Kidney (tissue), 13 donors: ENCODE measurements at regions not wholly inside any gene's neighbourhood (a gene's known extent, or its start where the extent isn't known, plus 50 kb on each side); places are given as distances from the start of the nearest gene placed in this dataset.

ENCODE experiments used
- DNase-seq, 5 donors: peaks; one replicate each; pipeline ENCODE4 v3.0.0-alpha.2; 2013 to 2020
- FAIRE-seq: peaks from 2 replicates; lab custom pipeline; 2012; peaks lifted over from hg19 to GRCh38; lab: Jason Lieb, UNC
- H3K27ac ChIP-seq, 2 donors: one replicate each; pipeline ENCODE4 v1.7.0; 2013; ENCODE audit warnings: low read depth in 2 of 2, low read length in 2 of 2, inconsistent platforms in 1 of 2
- H3K27me3 ChIP-seq: one replicate; pipeline ENCODE4 v1.7.1; 2013; ENCODE audit warnings: low read length, inconsistent platforms; ENCODE audit not compliant: control insufficient read depth, insufficient read depth
- H3K36me3 ChIP-seq, 3 donors: one replicate each; pipeline versions ENCODE4 v1.7.0 to v1.7.1; 2013; ENCODE audit warnings: low read length in 3 of 3, control low read depth in 1 of 3, inconsistent platforms in 1 of 3; ENCODE audit not compliant: insufficient read depth in 3 of 3, control insufficient read depth in 2 of 3
- H3K4me1 ChIP-seq, 3 donors: one replicate each; pipeline versions ENCODE4 v1.7.0 to v1.7.1; 2013; ENCODE audit warnings: low read length in 3 of 3, inconsistent platforms in 1 of 3, low read depth in 1 of 3; ENCODE audit not compliant: control insufficient read depth in 2 of 3, insufficient read depth in 2 of 3
- H3K4me3 ChIP-seq, 3 donors: one replicate each; pipeline versions ENCODE4 v1.7.0 to v1.8.1; 2013; ENCODE audit warnings: low read length in 3 of 3, control low read depth in 1 of 3, inconsistent platforms in 1 of 3
- H3K9ac ChIP-seq, 3 donors: one replicate each; pipeline versions ENCODE4 v1.7.0 to v1.7.1; 2013; ENCODE audit warnings: low read length in 3 of 3, control low read depth in 1 of 3, inconsistent platforms in 1 of 3
- H3K9me3 ChIP-seq, 3 donors: one replicate each; pipeline versions ENCODE4 v1.7.0 to v1.7.1; 2013; ENCODE audit warnings: low read length in 3 of 3, control low read depth in 1 of 3, inconsistent platforms in 1 of 3; ENCODE audit not compliant: control insufficient read depth in 2 of 3, insufficient read depth in 1 of 3
- CTCF ChIP-seq: IDR thresholded peaks from 3 replicates; pipeline ENCODE4 v1.5.1; 2012; ENCODE audit warnings: mild to moderate bottlenecking, moderate library complexity, borderline replicate concordance; ENCODE audit not compliant: insufficient read depth; ENCODE audit errors: extremely low read depth
- intact Hi-C: fragments of 100-400 bp; cut with DNase I; formaldehyde crosslinking; loops from one replicate; pipeline ENCODE4 v1.11.1; 2022
- donor health status: control.
- donor health status: control.
- donor health status: control.
- donor health status: control.
- donor health status: control.
- donor health status: DM: yes; HTN: yes; CAD: no.
- donor health status: Normal renal cell carcinoma (clear cell type).

- FAIRE-seq (no peak), DNase-seq (no peak)
- intact Hi-C loops = no loop called here
- no peak for TF ChIP-seq CTCF
- H3K4me1 ChIP-seq = no peaks in the 10 kb centered on the region
- no peaks in the 10 kb centered on the region for H3K27me3 ChIP-seq
- no peak overlapping the region for H3K27ac ChIP-seq
- H3K9me3 ChIP-seq = no peaks in the 10 kb centered on the region
- H3K9ac ChIP-seq = no peak overlapping the region
- no peak overlapping the region for H3K4me3 ChIP-seq
- H3K36me3 ChIP-seq = no peaks in the 10 kb centered on the region
Observed at GRCh38 chr2:7933672-7934071, 748.2 kb upstream of the ID2 start.

- intact Hi-C loops = no loop called here
- H3K4me3 ChIP-seq = no peak overlapping the region
- H3K9me3 ChIP-seq = no peaks in the 10 kb centered on the region
- DNase-seq = no peak
- no peak overlapping the region for H3K27ac ChIP-seq
- TF ChIP-seq CTCF = no peak
- H3K27me3 ChIP-seq = no peaks in the 10 kb centered on the region
- no peak overlapping the region for H3K9ac ChIP-seq
- FAIRE-seq = no peak
- no peaks in the 10 kb centered on the region for H3K4me1 ChIP-seq
- no peaks in the 10 kb centered on the region for H3K36me3 ChIP-seq
Observed at GRCh38 chr2:7934476-7934875, 747.4 kb upstream of the ID2 start.

GRCh38 chr2:7937082-7937481 is 744.8 kb upstream of the ID2 start:
- Histone ChIP-seq H3K4me1 (no peaks in the 10 kb centered on the region), H3K9me3 (no peaks in the 10 kb centered on the region), H3K9ac (no peak overlapping the region), H3K27ac (no peak overlapping the region), H3K4me3 (no peak overlapping the region), H3K36me3 (no peaks in the 10 kb centered on the region), H3K27me3 (no peaks in the 10 kb centered on the region)
- intact Hi-C loops = no loop called here
- FAIRE-seq (no peak), DNase-seq (no peak)
- no peak for TF ChIP-seq CTCF

- FAIRE-seq (no peak), DNase-seq (no peak)
- Histone ChIP-seq H3K4me3 (no peak overlapping the region), H3K27ac (no peak overlapping the region), H3K9ac (no peak overlapping the region), H3K9me3 (no peaks in the 10 kb centered on the region), H3K36me3 (no peaks in the 10 kb centered on the region), H3K27me3 (no peaks in the 10 kb centered on the region), H3K4me1 (no peaks in the 10 kb centered on the region)
- intact Hi-C loops = no loop called here
- no peak for TF ChIP-seq CTCF
Observed at GRCh38 chr2:7940723-7941122, 741.1 kb upstream of the ID2 start.
